Gastrocnemius medialis (tissue), 4 donors: ENCODE measurements at regions not wholly inside any gene's neighbourhood (a gene's known extent, or its start where the extent isn't known, plus 50 kb on each side); places are given as distances from the start of the nearest gene placed in this dataset.
"Not testable (repeated sequence)": the region's sequence is repeated elsewhere in the genome, so short reads cannot be mapped to it uniquely, and the experiment has no call there.

ENCODE experiments used
- ATAC-seq, 2 donors: fragments of 150-250 bp; one replicate each; pipeline ENCODE4 v1.9.1; 2016
- DNase-seq, 2 donors: peaks; one replicate each; pipeline ENCODE4 v3.0.0-alpha.2; 2019
- H3K27ac ChIP-seq, 4 donors: fragments of 200-600 bp; sonication (generic); 1 replicate in 1 of 4; 2 replicates in 3 of 4; pipeline ENCODE4 v1.5.1; 2016 to 2018; ENCODE audit warnings: mild to moderate bottlenecking in 2 of 4, moderate library complexity in 1 of 4
- H3K27me3 ChIP-seq, 3 donors: fragments of 200-600 bp; sonication (generic) in 2 of 3; 1 replicate in 1 of 3; 2 replicates in 2 of 3; pipeline versions ENCODE4 v1.5.1 to v1.6.0; 2016 to 2019; ENCODE audit warnings: mild to moderate bottlenecking in 1 of 3, moderate library complexity in 1 of 3
- H3K36me3 ChIP-seq, 2 donors: fragments of 200-600 bp; sonication (generic) in 1 of 2; one replicate each; pipeline ENCODE4 v1.5.1; 2017 to 2018
- H3K4me1 ChIP-seq, 2 donors: fragments of 200-600 bp; sonication (generic) in 1 of 2; one replicate each; pipeline ENCODE4 v1.5.1; 2016 to 2017; ENCODE audit warnings: mild to moderate bottlenecking in 2 of 2
- H3K4me3 ChIP-seq, 4 donors: fragments of 200-600 bp; sonication (generic) in 3 of 4; 1 replicate in 1 of 4; 2 replicates in 3 of 4; pipeline ENCODE4 v1.5.1; 2016 to 2019; ENCODE audit warnings: mild to moderate bottlenecking in 2 of 4
- H3K9me3 ChIP-seq, 3 donors: fragments of 200-600 bp; sonication (generic) in 2 of 3; 1 replicate in 1 of 3; 2 replicates in 2 of 3; pipeline ENCODE4 v1.5.1; 2016 to 2019
- POLR2A ChIP-seq, 2 donors: fragments of 450-650 bp; IDR thresholded peaks; one replicate each; pipeline ENCODE4 v1.6.1; 2017; ENCODE audit warnings: antibody characterized with exemption in 2 of 2, mild to moderate bottlenecking in 2 of 2, moderate library complexity in 2 of 2
- in situ Hi-C, 4 donors: fragments of 200-750 bp; cut with MboI; loops; one replicate each; pipeline versions ENCODE4 v1.15.0 to v1.8.0; 2017; ENCODE audit warnings: low sequenced_read_pairs in 4 of 4
- intact Hi-C: fragments of 100-400 bp; cut with DNase I; formaldehyde crosslinking; loops from one replicate; pipeline ENCODE4 v1.15.1; 2023; ENCODE audit warnings: low total_unique reads
- TF ChIP-seq, protein P1 (sequence below), 5 experiments: fragments of 450-650 bp in 3 of 5; fragments of 200-600 bp in 2 of 5; sonication (generic) in 2 of 5; IDR thresholded peaks in 4 of 5; conservative IDR thresholded peaks in 1 of 5; 1 replicate in 4 of 5; 2 replicates in 1 of 5; pipeline ENCODE4 v1.5.1; 2016 to 2019; ENCODE audit warnings: antibody characterized with exemption in 5 of 5, mild to moderate bottlenecking in 3 of 5, moderate library complexity in 3 of 5

GRCh38 chr5:23412515-23412914, 94.9 kb upstream of the PRDM9 start:
- DNase-seq: no peak
- ATAC-seq: no peak
- Histone ChIP-seq H3K27ac (no peak overlapping the region), H3K27me3 (no peaks in the 10 kb centered on the region), H3K4me3 (no peak overlapping the region), H3K4me1 (no peaks in the 10 kb centered on the region), H3K9me3 (no peaks in the 10 kb centered on the region), H3K36me3 (no peaks in the 10 kb centered on the region)
- intact Hi-C loops: no loop called here
- TF ChIP-seq POLR2A (IDR thresholded peaks at IDR 0.05): no peak
- TF ChIP-seq, protein P1, sequence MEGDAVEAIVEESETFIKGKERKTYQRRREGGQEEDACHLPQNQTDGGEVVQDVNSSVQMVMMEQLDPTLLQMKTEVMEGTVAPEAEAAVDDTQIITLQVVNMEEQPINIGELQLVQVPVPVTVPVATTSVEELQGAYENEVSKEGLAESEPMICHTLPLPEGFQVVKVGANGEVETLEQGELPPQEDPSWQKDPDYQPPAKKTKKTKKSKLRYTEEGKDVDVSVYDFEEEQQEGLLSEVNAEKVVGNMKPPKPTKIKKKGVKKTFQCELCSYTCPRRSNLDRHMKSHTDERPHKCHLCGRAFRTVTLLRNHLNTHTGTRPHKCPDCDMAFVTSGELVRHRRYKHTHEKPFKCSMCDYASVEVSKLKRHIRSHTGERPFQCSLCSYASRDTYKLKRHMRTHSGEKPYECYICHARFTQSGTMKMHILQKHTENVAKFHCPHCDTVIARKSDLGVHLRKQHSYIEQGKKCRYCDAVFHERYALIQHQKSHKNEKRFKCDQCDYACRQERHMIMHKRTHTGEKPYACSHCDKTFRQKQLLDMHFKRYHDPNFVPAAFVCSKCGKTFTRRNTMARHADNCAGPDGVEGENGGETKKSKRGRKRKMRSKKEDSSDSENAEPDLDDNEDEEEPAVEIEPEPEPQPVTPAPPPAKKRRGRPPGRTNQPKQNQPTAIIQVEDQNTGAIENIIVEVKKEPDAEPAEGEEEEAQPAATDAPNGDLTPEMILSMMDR (IDR thresholded peaks at IDR 0.05 in 4 of 5, conservative IDR thresholded peaks at IDR 0.05 in 1 of 5): no peak
- in situ Hi-C loops: no loop called here

- DNase-seq (no peak), ATAC-seq (no peak)
- no peaks in the 10 kb centered on the region for H3K4me1 ChIP-seq
- in situ Hi-C loops (no loop called here), intact Hi-C loops (no loop called here)
- no peak overlapping the region for H3K4me3 ChIP-seq
- H3K27me3 ChIP-seq: no peaks in the 10 kb centered on the region
- H3K36me3 ChIP-seq: no peaks in the 10 kb centered on the region
- H3K27ac ChIP-seq: no peak overlapping the region
- no peaks in the 10 kb centered on the region for H3K9me3 ChIP-seq
- TF ChIP-seq, protein P1 (IDR thresholded peaks at IDR 0.05 in 4 of 5, conservative IDR thresholded peaks at IDR 0.05 in 1 of 5): no peak
- no peak for TF ChIP-seq POLR2A (IDR thresholded peaks at IDR 0.05)
Measured at GRCh38 chr5:23411994-23412393, 95.4 kb upstream of the PRDM9 start.

GRCh38 chr5:23411200-23411599, 96.2 kb upstream of the PRDM9 start:
- no peak for TF ChIP-seq POLR2A (IDR thresholded peaks at IDR 0.05)
- TF ChIP-seq, protein P1 (IDR thresholded peaks at IDR 0.05 in 4 of 5, conservative IDR thresholded peaks at IDR 0.05 in 1 of 5): no peak
- H3K27me3 ChIP-seq: no peaks in the 10 kb centered on the region
- no peaks in the 10 kb centered on the region for H3K9me3 ChIP-seq
- no peak for DNase-seq
- ATAC-seq: no peak
- intact Hi-C loops (no loop called here), in situ Hi-C loops (no loop called here)
- H3K4me3 ChIP-seq: no peak overlapping the region
- H3K27ac ChIP-seq: no peak overlapping the region
- H3K36me3 ChIP-seq: no peaks in the 10 kb centered on the region
- H3K4me1 ChIP-seq: no peaks in the 10 kb centered on the region

GRCh38 chr5:23410775-23411174, 96.6 kb upstream of the PRDM9 start:
- in situ Hi-C loops, H3K27ac ChIP-seq, intact Hi-C loops, H3K4me3 ChIP-seq, H3K36me3 ChIP-seq, DNase-seq, H3K4me1 ChIP-seq, ATAC-seq, H3K27me3 ChIP-seq, H3K9me3 ChIP-seq: not testable (repeated sequence)

DNA sequence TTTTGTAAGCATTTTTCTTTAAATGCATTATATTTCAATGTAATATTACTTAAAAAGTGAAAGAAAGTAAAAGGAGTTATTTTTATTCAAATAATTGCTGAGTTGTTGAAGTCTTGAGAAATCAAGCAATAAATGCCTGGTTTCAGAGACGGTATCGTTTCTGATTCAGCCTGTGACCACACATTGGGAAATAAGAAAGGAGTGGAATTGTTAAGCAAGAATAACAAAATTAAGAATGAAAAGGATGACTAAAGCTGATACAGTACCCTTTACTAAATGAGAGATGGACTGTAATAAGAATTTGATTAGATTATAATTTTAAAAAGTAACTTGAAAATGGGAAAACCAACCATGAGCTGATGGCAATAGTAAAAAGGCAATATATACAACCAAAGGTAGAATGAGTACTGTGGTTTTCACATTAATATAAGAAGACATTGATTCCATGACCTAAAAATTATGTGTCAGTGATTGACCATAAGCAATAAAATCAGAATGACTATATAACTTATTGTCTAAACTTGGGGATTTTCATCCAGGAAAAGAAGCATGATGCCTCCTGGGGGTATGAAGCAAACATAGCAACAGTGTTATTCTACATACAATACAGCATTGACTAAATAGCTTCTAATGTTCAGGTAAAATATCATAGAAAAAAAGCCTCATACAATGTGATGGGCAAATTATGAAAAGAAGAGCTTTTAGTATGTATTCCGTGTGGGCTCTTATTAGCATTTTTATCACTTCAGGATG, 101.9 kb upstream of the PRDM9 start:
- Histone ChIP-seq H3K27ac (no peak overlapping the region), H3K9me3 (no peaks in the 10 kb centered on the region), H3K4me1 (no peaks in the 10 kb centered on the region), H3K4me3 (no peak overlapping the region), H3K27me3 (no peaks in the 10 kb centered on the region), H3K36me3 (no peaks in the 10 kb centered on the region)
- TF ChIP-seq, protein P1 (IDR thresholded peaks at IDR 0.05 in 4 of 5, conservative IDR thresholded peaks at IDR 0.05 in 1 of 5): no peak
- TF ChIP-seq POLR2A (IDR thresholded peaks at IDR 0.05): no peak
- intact Hi-C loops: no loop called here
- no peak for DNase-seq
- ATAC-seq: no peak
- in situ Hi-C loops: no loop called here
